Endothelial cell of hepatic sinusoid (primary cell): ENCODE measurements at regions not wholly inside any gene's neighbourhood (a gene's known extent, or its start where the extent isn't known, plus 50 kb on each side); places are given as distances from the start of the nearest gene placed in this dataset.

ENCODE experiments used
- in situ Hi-C: cut with HindIII; loops from 2 replicates; pipeline ENCODE4 v1.10.0; 2017; ENCODE audit warnings: low sequenced_read_pairs

DNA sequence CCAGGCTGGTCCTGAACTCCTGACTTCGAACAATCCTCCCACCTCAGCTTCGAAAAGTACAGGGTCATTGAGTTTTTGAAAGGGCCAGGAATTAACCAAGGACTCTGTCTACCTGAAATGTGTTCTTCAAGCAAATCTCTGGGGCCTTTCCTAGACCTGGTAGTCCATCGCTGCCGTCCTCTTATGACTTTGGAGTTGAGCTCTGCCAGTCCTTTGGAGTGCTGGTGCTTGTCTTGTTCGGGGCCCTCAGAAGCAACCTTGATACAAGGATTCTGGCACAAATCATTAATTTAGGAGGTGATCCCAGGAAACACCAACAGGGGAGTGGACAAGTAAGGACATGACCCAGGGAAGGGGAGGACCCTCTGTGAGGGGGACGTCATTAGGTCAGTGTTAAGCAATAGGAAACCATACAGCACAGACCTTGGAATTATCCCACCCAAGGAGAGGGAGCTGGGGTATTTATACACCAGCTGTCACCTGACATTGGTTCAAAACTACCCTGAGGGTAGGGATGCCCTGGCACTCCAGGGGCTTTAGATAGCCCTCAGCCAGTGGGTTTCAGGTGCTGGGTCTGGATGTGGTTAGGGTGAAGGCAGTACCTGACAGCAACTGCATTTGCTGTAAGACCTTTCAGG lies 187.2 kb downstream of the FOXL1 start:
- in situ Hi-C loops = no loop called here

DNA sequence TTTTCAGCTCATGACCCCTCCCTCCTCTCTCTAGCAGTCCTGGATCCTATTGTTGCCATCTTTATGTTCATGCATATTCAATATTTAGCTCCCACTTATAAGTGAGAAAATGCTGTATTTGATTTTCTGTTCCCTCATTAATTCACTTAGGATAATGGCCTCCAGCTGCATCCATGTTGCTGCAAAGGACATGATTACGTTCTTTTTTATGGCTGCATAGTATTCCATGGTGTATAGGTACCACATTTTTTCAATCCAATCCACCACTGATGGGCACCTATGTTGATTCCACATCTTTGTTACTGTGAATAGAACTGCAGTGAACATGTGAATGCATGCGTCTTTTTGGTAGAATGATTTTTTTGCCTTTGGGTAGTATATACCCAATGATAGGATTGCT lies 188.4 kb downstream of the FOXL1 start:
- in situ Hi-C loops = no loop called here

DNA sequence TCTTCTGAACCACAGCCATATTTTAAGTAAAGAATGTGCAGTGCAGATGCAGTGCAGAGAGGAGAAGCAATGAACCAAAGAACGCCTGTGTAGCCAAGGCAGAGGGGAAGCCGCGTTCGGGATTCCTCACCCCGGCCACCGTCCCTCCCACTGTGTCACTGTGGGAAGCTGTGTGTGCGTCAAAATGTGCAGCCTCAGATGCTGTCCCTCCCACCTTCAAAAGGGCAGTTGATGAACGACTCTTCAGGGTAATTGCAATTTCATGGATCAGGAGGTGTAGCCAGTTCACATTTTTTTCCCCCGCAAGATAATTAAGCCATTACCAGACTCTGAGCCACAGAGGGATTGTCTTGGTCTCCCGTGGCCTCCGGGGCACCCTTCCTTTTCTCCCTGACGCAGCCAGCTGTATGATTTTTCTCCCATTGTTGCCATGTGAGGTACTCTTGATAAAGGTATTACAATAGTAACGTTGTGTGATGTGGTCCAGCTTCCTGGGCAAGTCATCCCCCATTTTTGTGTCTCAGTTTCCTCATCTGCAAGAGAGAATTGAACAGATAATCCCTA lies 190.0 kb downstream of the FOXL1 start:
- in situ Hi-C loops = no loop called here

DNA sequence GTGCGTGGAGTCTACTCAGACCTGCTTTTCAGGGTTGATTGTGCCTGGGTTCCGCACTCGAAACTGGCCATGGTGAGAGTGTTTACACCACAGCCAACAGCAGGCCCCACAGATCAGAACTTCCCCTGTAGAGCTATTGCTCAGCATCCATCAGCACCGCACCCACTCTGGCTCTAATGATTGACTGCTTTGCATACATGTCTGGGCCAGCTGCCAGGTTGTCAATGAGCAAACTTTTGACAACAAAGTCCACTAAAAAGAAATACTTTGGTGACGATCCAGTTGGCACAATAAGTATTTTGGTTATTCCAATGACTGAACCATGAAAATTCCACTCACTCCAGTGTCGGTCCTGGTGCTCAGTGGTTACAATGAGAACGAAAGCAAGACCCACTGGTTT lies 190.7 kb downstream of the FOXL1 start:
- in situ Hi-C loops = no loop called here

DNA sequence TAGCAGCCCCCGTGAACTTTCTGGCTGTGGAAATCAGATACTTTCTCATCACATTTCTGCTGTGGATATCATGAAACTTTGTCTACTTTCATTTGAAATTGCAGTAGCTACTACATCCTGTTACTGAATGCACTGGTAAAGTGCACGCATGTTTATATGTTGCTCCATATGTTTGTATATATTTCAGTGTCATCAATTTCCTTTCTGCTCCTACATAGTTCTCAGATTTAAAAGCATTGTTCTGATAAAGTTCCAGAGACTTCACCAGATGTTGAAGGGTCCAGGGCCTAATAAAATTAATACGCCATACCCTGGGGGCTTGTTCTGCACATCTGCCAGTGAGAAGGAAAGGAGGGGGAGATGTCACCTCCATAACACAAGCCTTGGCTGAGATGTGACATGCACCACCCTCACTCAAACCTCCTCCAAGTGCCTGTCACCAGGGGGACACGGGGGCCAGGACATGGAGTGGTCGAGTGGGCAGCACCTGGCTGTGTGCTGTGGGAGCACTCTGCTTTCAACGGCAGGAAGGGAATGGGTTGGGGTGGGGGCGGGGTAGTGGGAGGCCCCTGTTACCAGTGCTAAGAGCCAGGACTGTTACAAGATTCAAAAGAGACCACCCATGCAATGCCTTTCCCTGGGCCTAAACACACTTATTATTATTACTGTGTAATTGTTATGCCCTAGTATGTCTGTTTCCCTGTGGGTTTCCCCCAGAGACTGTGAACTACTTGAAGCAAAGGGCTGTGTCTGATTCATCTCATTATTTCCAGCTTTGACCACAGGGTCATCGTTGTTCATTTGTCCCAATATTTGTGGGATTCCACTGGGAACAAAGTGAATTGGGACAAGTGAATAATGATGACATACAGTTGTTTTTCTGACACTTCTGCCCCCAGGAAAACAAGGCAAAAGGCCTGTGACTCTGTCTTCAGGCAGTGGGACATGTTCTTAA lies 193.4 kb downstream of the FOXL1 start:
- in situ Hi-C loops = no loop called here

DNA sequence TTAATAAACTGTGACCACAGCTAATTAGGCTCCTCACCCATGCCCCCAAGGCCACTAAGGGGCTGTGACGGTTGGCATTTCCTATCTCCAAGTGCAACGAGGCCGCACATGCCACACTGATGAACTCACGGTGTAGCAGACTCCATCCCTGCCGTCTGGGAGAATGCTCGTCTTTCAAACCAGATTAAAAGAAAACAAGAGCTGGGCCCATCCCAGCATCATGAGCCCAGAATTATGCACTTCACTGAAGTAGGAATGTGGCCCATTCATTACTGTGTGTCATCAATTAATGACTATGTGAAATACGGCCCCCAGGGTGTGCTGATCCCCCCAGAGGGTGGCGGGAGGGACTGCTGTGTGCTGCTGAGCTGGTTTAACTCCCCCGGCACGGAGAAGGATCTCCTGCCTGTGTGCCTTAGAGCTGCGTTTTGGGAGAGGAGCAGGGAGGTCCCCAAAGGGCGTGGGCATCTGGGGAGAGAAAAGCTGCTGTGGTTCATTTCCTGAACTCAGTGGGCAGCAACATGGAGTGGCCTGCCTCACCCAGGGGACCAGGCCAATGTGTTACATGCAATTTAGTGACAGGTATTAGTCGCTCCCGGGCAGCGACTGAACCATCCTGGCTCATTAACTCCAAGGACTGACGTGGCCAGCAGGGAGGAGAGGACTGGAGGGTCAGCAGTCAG lies 194.5 kb downstream of the FOXL1 start:
- in situ Hi-C loops = no loop called here

DNA sequence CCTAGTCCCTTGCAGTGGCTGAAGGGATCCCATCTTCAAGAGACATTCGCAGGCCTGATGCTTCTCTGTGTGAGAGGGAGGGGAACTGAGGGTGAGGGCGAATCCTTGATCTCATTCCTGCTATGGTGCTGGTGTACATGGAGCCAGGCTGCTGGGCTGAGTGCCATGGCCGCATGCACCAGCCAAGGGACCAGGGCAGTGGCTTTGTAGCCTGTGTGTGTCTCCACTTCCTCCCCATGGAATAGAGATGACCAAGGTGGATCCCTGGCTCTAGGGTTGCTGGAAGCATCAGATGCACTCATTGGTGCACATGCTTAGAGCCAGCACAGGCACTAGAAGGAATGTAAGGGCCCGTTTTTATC lies 195.0 kb downstream of the FOXL1 start:
- in situ Hi-C loops = no loop called here

DNA sequence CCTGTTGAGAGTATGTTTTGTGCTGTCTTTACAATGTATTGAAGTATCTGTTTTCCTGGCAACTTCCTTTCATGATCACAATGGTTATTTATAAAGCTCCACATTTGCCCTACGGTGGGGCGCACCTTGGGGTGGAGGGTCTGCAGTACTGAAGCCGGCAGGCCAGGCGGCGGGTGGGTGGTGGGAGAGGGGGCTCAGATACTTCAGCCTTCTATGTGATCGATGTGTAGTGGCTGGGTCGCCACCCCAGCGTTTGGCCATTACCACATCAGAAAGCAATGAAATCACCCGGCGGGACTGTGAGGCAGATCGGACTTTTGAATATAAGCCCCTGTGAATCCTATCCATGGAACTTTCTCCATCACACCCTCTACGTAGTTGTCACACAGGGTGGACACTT lies 196.6 kb downstream of the FOXL1 start:
- in situ Hi-C loops = no loop called here

DNA sequence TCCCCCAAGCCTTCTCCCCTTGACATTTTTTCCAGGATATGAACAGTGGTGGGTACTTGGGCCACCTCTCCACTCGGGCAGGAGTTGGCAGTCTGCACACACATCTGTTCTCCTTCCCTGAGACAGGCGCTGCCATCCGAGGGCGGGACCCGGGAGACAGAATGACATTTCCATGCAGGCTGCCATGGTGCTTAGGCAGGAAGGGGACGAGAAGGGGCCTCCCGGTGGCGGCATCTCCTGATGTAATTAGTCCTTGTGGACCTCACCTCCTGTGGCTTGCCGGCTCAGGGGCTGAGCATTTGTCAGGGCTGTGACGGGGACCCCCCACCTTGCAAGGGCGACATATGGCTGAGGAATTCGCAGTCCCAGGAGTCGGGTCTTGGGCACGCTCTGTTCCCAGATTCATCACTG lies 197.2 kb downstream of the FOXL1 start:
- in situ Hi-C loops = no loop called here

DNA sequence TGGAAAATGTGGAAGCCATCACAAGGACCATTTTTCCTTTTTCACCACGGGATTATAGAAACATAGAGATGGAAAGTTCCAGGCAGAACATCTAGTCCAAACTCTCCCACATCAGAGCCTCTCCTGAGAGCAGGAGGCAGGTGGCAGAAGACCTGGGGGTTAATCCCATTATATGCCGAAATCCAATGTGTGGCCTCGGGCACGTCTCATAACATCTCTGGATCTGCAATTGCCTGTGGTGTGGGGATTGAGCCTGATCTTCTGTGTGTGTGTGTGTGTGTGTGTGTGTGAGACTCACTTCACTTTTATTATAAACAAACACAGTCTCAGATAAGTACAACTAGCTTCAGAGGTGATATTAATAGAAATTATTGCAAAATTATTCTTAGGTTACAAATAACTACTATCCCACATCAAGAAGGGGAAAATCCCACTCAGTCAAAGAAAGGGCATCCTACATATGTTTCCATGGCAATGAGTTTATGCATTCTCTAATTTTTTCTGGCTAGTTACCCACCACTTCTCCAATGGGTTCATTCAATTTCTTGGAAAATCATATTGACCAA lies 199.1 kb downstream of the FOXL1 start:
- in situ Hi-C loops = no loop called here

DNA sequence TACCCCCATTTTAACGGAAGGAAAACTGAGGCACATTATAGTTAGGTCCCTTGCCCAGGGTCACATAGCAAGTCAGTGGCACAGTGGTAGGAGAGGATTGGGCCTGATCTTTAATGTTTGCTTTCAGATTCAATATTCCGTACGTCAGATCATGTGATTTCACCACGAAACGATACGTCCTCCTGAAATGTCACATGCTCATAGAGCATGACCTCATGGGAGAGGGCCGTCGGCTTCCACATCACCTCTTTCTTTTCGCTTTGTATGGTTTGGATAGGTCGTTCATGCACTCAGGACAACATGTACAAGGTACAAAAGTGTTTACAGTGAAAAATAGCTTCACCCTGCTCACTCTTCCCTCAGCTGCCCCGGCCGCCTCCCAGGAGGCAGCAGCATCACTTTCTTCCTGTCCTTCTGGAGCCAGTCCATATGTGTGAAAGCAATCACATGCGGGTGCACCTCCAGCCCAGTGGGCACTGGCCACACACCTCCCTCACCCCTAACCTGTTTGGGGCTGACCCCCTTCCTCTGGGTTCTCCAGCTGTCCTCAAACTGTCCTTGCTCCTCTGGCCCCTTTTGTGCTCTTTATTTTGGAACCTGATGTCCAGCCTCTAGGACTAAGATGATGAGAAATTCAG lies 199.9 kb downstream of the FOXL1 start:
- in situ Hi-C loops = no loop called here

DNA sequence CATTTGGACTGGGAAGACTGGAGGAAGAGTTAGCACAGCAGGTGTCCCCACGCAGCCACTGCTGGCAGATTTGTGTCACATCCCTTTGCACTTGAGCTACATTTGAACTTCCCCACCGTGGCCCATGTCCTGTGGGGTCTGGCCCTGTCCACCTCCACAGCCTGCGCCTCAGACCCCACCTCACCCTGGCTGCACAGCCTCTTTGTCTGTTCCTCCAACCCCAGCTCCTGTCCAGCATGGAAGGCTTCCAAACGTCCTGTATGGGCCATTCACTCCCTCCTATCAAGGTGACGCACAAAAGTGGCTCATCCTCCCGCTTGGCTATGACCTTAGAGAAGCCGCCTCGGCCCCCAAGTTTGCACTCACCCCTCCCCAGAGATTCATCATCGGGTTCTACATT lies 200.6 kb downstream of the FOXL1 start:
- in situ Hi-C loops = no loop called here

DNA sequence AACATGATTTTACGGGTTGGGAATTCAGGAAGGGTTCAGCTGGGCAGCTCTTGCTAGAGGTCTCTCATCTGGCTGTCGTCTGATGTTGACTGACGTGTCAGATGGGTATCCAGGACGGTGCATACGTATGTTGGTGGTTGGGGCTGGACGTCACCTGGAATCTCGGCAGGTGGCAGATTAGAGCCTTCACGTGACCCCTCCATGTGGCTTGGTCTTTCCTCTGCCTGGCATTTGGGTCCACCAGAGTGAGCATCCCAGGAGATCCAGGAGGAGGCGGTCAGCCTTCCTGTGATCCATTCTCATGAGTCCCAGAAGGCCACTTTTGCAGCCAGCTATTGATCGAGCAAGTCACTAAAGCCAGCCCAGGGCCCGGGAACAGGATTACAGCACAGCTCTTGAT lies 202.7 kb downstream of the FOXL1 start:
- in situ Hi-C loops = no loop called here

DNA sequence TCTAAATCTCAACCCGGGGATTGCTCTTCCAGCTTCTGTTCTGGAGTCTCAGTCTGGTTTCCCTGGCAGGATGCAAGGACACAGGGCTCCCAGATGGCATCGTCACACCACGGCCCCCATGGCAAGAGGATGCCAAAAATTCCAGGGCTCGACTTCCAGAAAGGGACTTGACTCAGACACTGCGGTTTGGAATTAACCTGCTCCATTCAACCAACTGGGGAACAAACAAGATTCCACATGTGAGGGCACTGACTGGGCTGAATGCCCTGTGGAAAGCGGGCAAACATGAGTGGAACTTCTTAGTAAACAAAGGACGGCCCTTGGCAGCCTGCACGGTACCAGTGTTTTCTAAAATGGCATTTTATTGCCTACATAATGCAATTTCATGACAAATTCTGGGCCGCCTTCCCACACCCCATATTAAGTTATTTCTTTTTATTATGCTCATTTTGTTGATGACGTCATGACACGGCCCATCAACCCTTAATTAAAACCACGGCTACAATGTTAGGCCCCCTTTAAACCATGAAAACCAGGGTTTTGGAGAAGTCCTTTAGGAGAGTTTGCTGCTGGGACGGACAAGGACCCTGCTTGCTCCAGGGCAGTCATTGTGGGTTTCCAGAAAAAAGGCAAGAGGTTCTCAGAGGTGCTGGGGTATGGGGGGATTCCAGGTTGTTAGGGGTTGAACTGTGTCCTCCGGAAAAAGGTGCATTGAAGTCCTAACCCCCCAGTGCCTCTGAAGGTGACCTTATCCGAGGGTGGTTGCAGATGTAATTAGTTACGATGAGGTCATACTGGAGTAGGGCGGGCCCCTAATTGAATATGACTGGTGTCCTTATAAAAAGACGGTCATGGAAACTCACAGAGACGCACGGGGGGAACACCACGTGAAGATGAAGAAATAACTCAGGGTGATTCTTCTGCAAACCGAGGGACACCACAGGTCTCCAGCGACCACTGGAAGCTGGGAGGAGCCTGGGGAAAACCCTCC lies 205.6 kb downstream of the FOXL1 start:
- in situ Hi-C loops = no loop called here

DNA sequence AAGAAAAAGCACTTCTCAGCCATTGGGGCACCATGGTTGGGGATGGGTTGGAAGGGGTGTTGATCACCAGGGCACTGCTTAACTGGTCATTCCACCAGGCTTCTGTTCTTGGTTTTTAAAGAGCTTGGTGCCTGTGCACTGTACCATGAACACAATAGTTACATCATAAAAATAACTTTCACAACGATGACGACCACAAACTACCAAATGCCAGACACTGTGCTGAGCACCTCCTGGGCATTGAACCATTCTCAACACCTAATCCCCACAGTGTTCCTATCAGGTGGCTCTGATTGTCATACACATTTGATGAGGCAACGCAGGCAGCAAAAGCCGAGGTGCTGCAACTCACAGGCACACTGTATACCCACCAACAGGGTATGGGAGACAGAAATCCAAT lies 208.0 kb downstream of the FOXL1 start:
- in situ Hi-C loops = no loop called here

DNA sequence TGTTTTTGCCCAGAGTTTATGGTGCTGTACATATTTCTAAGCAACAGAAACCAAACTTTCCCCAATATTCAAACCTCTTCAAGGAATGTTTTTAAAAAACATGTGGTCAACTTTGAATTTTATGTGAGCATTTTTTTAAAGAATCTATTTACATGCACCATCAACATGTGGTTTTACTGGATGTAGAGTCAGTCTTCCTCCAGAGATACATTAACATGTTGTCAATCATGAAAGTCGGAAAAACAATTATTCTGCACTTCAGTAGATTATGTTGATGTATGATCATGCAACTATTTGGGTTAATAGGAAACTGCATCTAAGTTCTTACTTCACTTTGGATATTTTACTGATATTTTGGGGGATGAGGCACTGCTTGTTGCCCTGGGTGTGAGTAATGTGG lies 208.6 kb downstream of the FOXL1 start:
- in situ Hi-C loops = no loop called here

DNA sequence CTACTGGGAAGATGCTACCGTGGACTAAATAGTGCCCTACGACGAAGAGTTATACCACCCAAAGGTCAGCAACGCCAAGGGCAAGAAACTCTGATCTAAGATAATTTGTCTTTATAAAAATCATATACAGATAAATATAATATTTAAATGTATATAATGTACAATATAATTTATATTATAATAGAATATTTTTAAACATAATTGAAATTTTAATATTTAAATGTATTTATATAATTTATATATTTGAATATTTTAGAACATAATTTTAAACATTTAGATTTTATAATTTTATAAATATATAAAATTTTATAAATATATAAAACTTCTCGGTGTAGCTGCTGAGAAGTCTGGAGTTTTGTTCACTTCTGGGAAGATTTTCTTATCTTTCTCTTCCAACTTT lies 209.2 kb downstream of the FOXL1 start:
- in situ Hi-C loops = no loop called here

DNA sequence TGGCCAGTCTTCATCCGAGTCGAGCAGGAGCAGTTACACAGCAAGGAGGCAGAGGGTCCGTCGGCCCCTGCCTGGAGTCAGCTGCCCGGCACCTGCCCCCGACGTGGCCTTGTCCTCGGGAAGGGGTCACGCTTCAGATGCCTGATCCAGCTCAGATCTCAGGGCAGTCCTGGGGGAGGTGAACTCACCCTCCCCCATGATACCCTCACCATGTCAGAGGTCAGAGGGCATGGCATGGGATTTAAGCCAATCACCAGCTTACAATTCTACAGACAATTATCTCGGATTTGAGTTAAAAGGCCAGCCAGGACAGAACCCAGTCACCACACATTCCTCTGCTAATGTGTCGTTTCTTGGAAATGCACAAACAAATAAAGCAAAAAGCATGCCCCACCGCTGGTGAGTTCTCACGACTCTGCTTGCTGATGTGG lies 211.3 kb downstream of the FOXL1 start:
- in situ Hi-C loops = no loop called here

DNA sequence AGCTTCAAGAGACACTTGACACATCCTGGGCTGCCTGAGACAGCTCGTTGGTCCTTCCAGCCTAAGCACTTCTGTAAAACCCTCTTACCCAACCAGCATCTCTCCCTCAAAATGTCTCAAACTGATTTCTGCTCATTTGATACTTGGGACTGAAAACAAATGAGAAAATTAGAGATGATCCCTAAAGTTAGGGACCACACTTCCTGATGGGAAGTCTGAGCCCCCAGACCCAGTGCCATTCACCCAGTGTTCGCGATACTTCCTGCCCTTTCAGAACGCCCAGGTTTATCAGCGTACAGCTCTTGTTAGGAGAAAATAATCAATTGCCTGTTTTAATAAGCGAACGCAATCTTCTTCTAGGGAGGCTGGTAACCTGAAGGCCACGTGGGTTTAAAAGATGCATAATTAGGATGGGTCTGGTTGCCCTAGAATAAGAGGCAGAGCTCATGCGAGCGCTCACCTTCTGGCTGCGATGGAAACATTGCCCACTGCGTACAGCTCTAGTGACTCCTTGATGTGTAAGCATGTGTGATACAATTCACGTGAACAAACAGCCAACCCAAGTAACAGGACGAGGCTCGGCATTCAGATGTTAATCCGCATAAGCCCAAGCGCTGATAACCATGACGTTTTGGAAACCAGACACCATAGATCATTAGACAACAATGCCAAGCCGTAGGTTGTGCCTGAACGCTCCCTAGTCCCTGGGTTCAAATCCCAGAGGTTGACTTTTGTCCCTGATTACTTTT lies 213.1 kb downstream of the FOXL1 start:
- in situ Hi-C loops = no loop called here
